Transverse colon (tissue), 1 donor: ENCODE measurements at regions not wholly inside any gene's neighbourhood (a gene's known extent, or its start where the extent isn't known, plus 50 kb on each side); places are given as distances from the start of the nearest gene placed in this dataset.

Experiments
- EP300 ChIP-seq: sonication (generic); formaldehyde crosslinking; IDR thresholded peaks from one replicate; pipeline ENCODE4 v1.6.1; 2017; ENCODE audit warnings: antibody characterized with exemption, low read depth
- POLR2A ChIP-seq: fragments of 450-650 bp; IDR thresholded peaks from one replicate; pipeline ENCODE4 v1.6.1; 2016; ENCODE audit warnings: antibody characterized with exemption, mild to moderate bottlenecking, moderate library complexity

DNA sequence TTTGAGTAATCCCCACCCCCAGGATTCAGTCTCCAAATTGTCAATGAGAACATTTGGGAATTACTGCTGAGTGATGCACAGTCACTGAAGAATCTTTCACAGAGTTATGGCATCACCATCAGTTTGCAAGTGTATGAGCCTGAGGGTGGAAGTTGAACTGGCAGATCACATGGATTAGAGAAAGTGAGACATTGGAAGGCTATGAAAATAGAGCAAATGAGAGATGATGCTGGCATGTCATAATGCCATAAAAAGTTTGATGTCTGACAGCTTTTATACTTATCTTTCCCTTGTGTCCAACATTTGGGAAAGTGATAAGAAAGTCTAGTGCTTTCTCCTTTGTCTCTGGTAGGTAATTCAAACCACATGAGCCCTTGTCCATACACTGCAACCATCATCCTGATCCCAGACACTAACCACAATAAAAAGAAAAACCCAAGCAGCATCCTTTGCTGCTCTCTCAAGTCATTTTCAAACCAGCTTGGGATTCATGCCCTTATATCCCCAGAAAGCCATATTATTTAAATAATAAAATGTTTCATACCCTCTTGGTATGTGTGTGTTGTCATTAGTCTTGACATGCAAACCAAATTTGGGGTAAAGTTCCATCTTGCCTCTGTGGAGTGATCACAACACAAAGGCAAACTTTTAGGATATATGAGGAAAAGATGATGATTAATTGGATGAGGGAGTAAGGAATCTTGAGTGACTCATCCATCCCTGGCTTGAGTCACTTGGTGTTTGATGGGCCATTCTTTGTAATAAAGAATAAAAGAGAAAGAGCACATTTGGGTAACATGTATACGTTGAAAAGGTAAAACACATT lies 438.9 kb downstream of the GRXCR1 start:
- TF ChIP-seq POLR2A: no peak
- TF ChIP-seq EP300: no peak
